ENCODE measurements at regions not wholly inside any gene's neighbourhood (a gene's known extent, or its start where the extent isn't known, plus 50 kb on each side); places are given as distances from the start of the nearest gene placed in this dataset.

DNA sequence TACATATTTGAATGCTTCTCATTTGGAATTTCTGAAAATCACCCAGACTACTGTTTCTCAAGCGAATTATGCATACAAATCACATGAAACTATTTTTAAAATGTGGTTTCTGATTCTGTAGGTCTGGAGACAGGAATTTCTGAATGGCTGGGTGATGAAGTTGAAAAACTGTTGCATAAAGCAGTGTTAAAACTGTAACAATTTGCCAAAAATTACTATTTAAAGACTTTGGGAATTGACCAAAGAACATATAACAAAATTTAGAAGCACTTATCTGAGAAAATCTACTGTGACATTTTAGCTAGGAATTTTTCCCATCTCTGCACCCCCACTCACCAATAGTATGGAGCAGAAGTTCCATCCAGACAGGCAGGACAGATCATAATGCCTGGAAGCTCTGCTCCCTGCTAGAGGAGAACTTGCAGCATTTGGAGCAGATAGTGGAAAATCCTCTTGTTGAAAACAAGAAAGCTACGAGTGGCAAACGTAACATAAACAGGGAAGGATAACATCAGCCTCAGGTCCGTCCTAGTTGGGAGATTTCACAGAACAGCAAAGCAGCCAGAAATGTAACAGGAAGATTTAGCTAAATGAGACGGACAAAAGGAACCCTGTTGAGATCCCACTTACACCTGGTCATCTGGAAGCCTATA is 132.3 kb upstream of the MCTP2 start:
- Histone ChIP-seq H3K27ac (ENCODE audit: low read length) (no peak overlapping the region), H3K4me3 (ENCODE audit: control insufficient read depth in 1 of 2, extremely low read depth in 1 of 2, low read length in 1 of 2) (no peak overlapping the region), H3K4me1 (ENCODE audit: control insufficient read depth in 1 of 2, extremely low read depth in 1 of 2, insufficient read depth in 2 of 2, low read length in 2 of 2) (no peaks in the 10 kb centered on the region), H3K36me3 (ENCODE audit: control insufficient read depth in 2 of 2, extremely low read depth in 1 of 2, insufficient read depth in 1 of 2, low read length in 1 of 2) (no peaks in the 10 kb centered on the region), H3K27me3 (replicated peaks in 1 of 2; ENCODE audit: control insufficient read depth in 2 of 2, extremely low read depth in 1 of 2, insufficient read depth in 2 of 2, low read length in 1 of 2) (peaks cover 0 to 5% of the 10 kb centered on the region in 2 experiments), H3K9me3 (no peaks in the 10 kb centered on the region)
- ChIA-PET POLR2A (no interaction called here), CTCF (no interaction called here)
- DNase-seq = no peak
- no peaks in the 10 kb centered on the region for H3K9me3 Mint-ChIP-seq
- peaks cover 15 to 28% of the 10 kb centered on the region in 2 donors for H3K27me3 Mint-ChIP-seq
- WGBS (ENCODE audit: insufficient coverage) = 64% methylated on average over 4 of the region's 5 CpGs
- no peaks in the 10 kb centered on the region for H3K36me3 Mint-ChIP-seq
- ATAC-seq (replicated peaks in 1 of 4) = no peak
- no peak overlapping the region for H3K27ac Mint-ChIP-seq
- H3K4me3 Mint-ChIP-seq = no peak overlapping the region
- no peaks in the 10 kb centered on the region for H3K4me1 Mint-ChIP-seq

DNA sequence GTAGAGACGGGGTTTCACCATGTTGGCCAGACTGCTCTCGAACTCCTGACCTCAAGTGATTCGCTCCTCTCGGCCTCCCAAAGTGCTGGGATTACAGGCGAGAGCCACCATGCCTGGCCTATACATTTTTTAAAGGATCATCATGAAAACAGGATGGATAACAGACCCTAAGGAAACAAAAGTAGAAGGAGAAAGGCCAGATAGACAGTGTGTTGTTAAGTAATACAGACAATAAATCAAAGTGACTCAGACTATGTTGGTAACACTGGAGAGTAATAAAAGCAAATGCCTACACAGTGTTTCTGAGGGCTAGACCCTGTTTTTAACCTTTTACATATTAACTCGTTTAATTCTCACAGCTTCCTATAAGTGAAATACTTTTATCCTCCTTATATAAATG is 133.8 kb upstream of the MCTP2 start:
- ATAC-seq (replicated peaks in 1 of 4) = no peak
- POLR2A ChIA-PET = no interaction called here
- H3K27me3 Mint-ChIP-seq = peaks cover 12 to 26% of the 10 kb centered on the region in 2 donors

DNA sequence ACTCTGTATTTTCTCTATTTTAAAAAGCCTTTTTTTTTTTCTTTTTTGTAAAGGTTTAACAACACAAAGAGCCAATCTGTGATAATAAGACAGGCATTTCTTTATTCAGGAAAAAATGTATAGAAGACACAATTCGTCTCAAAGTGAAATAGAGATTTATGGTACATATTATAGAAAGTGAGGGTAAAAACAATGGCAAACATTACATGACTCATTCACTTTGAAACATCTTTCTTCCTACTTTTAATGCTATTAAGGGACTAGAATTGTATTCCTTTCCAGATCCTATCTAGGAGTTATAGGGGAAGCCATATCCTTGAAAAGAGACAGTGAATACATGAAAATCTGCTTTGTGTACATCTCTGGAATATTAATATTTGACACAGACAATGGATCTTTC is 137.1 kb upstream of the MCTP2 start:
- Mint-ChIP-seq H3K4me3 (no peak overlapping the region), H3K27ac (no peak overlapping the region), H3K4me1 (no peaks in the 10 kb centered on the region), H3K36me3 (no peaks in the 10 kb centered on the region), H3K27me3 (peaks cover 9 to 14% of the 10 kb centered on the region in 2 donors), H3K9me3 (no peaks in the 10 kb centered on the region)
- Histone ChIP-seq H3K4me1 (ENCODE audit: control insufficient read depth in 1 of 2, extremely low read depth in 1 of 2, insufficient read depth in 2 of 2, low read length in 2 of 2) (no peaks in the 10 kb centered on the region), H3K27me3 (replicated peaks in 1 of 2; ENCODE audit: control insufficient read depth in 2 of 2, extremely low read depth in 1 of 2, insufficient read depth in 2 of 2, low read length in 1 of 2) (peaks cover 0 to 2% of the 10 kb centered on the region in 2 experiments), H3K4me3 (ENCODE audit: control insufficient read depth in 1 of 2, extremely low read depth in 1 of 2, low read length in 1 of 2) (no peak overlapping the region), H3K36me3 (ENCODE audit: control insufficient read depth in 2 of 2, extremely low read depth in 1 of 2, insufficient read depth in 1 of 2, low read length in 1 of 2) (no peaks in the 10 kb centered on the region), H3K9me3 (no peaks in the 10 kb centered on the region), H3K27ac (ENCODE audit: low read length) (no peak overlapping the region)
- DNase-seq (no peak), ATAC-seq (replicated peaks in 1 of 4) (no peak)
- ChIA-PET CTCF (no interaction called here), POLR2A (no interaction called here)
- WGBS (ENCODE audit: insufficient coverage) = no CpG with 5 or more reads among the region's 1 CpG

More for the DNA sequence above, 133.8 kb upstream of the MCTP2 start:
- no peak for DNase-seq
- WGBS (ENCODE audit: insufficient coverage) = 92% methylated on average over 4 of the region's 6 CpGs
- H3K27ac ChIP-seq (ENCODE audit: low read length) = no peak overlapping the region
- Mint-ChIP-seq H3K4me1 (no peaks in the 10 kb centered on the region), H3K36me3 (no peaks in the 10 kb centered on the region), H3K9me3 (no peaks in the 10 kb centered on the region), H3K27ac (no peak overlapping the region), H3K4me3 (no peak overlapping the region)
- H3K27me3 ChIP-seq (replicated peaks in 1 of 2; ENCODE audit: control insufficient read depth in 2 of 2, extremely low read depth in 1 of 2, insufficient read depth in 2 of 2, low read length in 1 of 2) = peaks cover 0 to 5% of the 10 kb centered on the region in 2 experiments
- H3K4me1 ChIP-seq (ENCODE audit: control insufficient read depth in 1 of 2, extremely low read depth in 1 of 2, insufficient read depth in 2 of 2, low read length in 2 of 2) = no peaks in the 10 kb centered on the region
- no peaks in the 10 kb centered on the region for H3K9me3 ChIP-seq
- CTCF ChIA-PET = no interaction called here
- H3K4me3 ChIP-seq (ENCODE audit: control insufficient read depth in 1 of 2, extremely low read depth in 1 of 2, low read length in 1 of 2) = no peak overlapping the region
- no peaks in the 10 kb centered on the region for H3K36me3 ChIP-seq (ENCODE audit: control insufficient read depth in 2 of 2, extremely low read depth in 1 of 2, insufficient read depth in 1 of 2, low read length in 1 of 2)

DNA sequence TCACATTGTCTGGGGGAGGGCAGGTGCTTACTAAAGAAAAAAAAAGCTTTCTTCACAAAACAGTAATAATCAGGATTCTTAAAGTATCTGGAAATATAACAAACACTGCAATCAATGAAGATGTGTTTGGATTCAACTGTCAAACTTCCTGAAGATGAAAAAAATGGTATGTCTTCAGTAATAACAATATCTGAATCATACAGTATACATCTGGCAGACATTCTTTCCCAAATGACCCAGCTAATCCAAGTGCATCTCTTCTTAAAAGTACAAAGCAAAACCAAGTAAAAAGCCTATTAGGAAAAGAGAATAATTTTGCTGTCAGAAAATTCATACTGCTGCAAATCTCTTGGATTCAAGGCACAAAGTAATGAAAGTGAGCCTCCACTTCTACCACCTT is 145.0 kb upstream of the MCTP2 start:
- no peak for ATAC-seq (replicated peaks in 1 of 4)
- POLR2A ChIA-PET = no interaction called here

DNA sequence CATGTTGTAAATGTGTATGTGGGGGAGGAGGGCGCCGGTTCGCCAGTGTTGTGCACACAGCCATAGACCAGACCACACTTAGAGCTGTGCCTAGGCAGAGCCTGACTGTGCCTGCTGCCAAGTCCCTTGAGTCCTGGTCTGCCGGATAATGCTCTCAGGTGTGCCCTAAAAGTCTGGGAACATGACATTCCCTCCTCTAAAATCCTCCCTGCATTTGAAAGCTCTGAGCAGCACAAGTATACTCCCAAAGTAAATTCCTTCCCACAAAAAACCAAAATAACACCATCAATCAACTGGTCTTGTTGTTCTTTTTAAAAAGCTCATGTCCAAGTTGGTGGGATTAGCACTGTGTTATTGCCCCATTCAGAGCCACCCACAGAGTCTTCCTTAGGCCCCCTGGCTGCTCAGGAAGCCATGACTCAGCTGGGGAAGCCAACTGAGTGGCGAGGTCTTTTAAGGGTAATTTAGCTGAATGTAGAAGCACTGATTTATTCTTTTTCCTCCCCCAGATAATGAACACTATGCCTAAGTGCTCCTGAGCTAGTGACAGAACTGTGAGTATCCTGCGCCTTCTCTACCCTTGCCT is 147.8 kb upstream of the MCTP2 start:
- H3K36me3 Mint-ChIP-seq = no peaks in the 10 kb centered on the region
- ChIA-PET POLR2A (no interaction called here), CTCF (no interaction called here)
- WGBS (ENCODE audit: insufficient coverage) = 74% methylated on average over 3 of the region's 6 CpGs
- no peaks in the 10 kb centered on the region for H3K4me1 Mint-ChIP-seq
- ATAC-seq (replicated peaks in 1 of 4) (no peak), DNase-seq (no peak)
- H3K4me3 ChIP-seq (ENCODE audit: control insufficient read depth in 1 of 2, extremely low read depth in 1 of 2, low read length in 1 of 2) = no peak overlapping the region
- H3K27ac ChIP-seq (ENCODE audit: low read length) = no peak overlapping the region
- H3K9me3 Mint-ChIP-seq = no peaks in the 10 kb centered on the region
- H3K27me3 Mint-ChIP-seq = peaks cover 7 to 16% of the 10 kb centered on the region in 2 donors
- H3K36me3 ChIP-seq (ENCODE audit: control insufficient read depth in 2 of 2, extremely low read depth in 1 of 2, insufficient read depth in 1 of 2, low read length in 1 of 2) = no peaks in the 10 kb centered on the region
- no peak overlapping the region for H3K4me3 Mint-ChIP-seq
- peaks cover 0 to 4% of the 10 kb centered on the region in 2 experiments for H3K4me1 ChIP-seq (ENCODE audit: control insufficient read depth in 1 of 2, extremely low read depth in 1 of 2, insufficient read depth in 2 of 2, low read length in 2 of 2)
- H3K9me3 ChIP-seq = no peaks in the 10 kb centered on the region
- H3K27me3 ChIP-seq (replicated peaks in 1 of 2; ENCODE audit: control insufficient read depth in 2 of 2, extremely low read depth in 1 of 2, insufficient read depth in 2 of 2, low read length in 1 of 2) = peaks cover 0 to 12% of the 10 kb centered on the region in 2 experiments
- no peak overlapping the region for H3K27ac Mint-ChIP-seq

More for the DNA sequence above, 145.0 kb upstream of the MCTP2 start:
- H3K27me3 Mint-ChIP-seq = peaks cover 7 to 21% of the 10 kb centered on the region in 2 donors
- no peaks in the 10 kb centered on the region for H3K9me3 ChIP-seq
- H3K4me3 Mint-ChIP-seq = no peak overlapping the region
- no peaks in the 10 kb centered on the region for H3K9me3 Mint-ChIP-seq
- H3K4me3 ChIP-seq (ENCODE audit: control insufficient read depth in 1 of 2, extremely low read depth in 1 of 2, low read length in 1 of 2) = no peak overlapping the region
- DNase-seq = no peak
- no peaks in the 10 kb centered on the region for H3K36me3 Mint-ChIP-seq
- H3K27me3 ChIP-seq (replicated peaks in 1 of 2; ENCODE audit: control insufficient read depth in 2 of 2, extremely low read depth in 1 of 2, insufficient read depth in 2 of 2, low read length in 1 of 2) = peaks cover 0 to 7% of the 10 kb centered on the region in 2 experiments
- no peaks in the 10 kb centered on the region for H3K4me1 Mint-ChIP-seq
- no peaks in the 10 kb centered on the region for H3K36me3 ChIP-seq (ENCODE audit: control insufficient read depth in 2 of 2, extremely low read depth in 1 of 2, insufficient read depth in 1 of 2, low read length in 1 of 2)
- H3K4me1 ChIP-seq (ENCODE audit: control insufficient read depth in 1 of 2, extremely low read depth in 1 of 2, insufficient read depth in 2 of 2, low read length in 2 of 2) = no peaks in the 10 kb centered on the region
- CTCF ChIA-PET = no interaction called here
- no peak overlapping the region for H3K27ac ChIP-seq (ENCODE audit: low read length)
- H3K27ac Mint-ChIP-seq = no peak overlapping the region

DNA sequence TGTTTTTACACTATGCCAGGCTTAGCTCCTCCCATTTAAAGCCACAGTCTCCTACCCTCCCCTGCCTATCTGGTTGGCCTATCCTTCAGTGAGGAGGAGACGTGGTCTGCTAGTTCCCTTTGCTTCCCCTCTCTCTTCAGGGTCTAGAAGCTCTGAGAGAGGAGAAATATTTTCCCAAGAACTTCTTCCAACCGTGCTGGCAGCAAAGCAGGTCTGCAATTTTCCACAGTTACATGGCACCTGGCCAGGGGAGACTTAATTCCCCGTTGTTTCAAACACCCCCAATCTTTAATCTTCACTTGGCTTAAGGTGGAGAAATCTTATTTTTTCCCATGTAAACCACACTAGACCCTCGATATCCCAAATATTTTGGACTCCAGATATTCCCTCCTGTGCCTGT is 149.5 kb upstream of the MCTP2 start:
- Mint-ChIP-seq H3K9me3 (no peaks in the 10 kb centered on the region), H3K4me1 (no peaks in the 10 kb centered on the region), H3K4me3 (no peak overlapping the region), H3K27me3 (peaks cover 7 to 10% of the 10 kb centered on the region in 2 donors), H3K27ac (no peak overlapping the region), H3K36me3 (no peaks in the 10 kb centered on the region)
- no peak overlapping the region for H3K4me3 ChIP-seq (ENCODE audit: control insufficient read depth in 1 of 2, extremely low read depth in 1 of 2, low read length in 1 of 2)
- DNase-seq (no peak), ATAC-seq (replicated peaks in 1 of 4) (no peak)
- H3K4me1 ChIP-seq (ENCODE audit: control insufficient read depth in 1 of 2, extremely low read depth in 1 of 2, insufficient read depth in 2 of 2, low read length in 2 of 2) = peaks cover 0 to 4% of the 10 kb centered on the region in 2 experiments
- ChIA-PET POLR2A (no interaction called here), CTCF (no interaction called here)
- peaks cover 0 to 12% of the 10 kb centered on the region in 2 experiments for H3K27me3 ChIP-seq (replicated peaks in 1 of 2; ENCODE audit: control insufficient read depth in 2 of 2, extremely low read depth in 1 of 2, insufficient read depth in 2 of 2, low read length in 1 of 2)
- no peaks in the 10 kb centered on the region for H3K9me3 ChIP-seq
- H3K36me3 ChIP-seq (ENCODE audit: control insufficient read depth in 2 of 2, extremely low read depth in 1 of 2, insufficient read depth in 1 of 2, low read length in 1 of 2) = no peaks in the 10 kb centered on the region
- no CpG with 5 or more reads among the region's 4 CpGs for WGBS (ENCODE audit: insufficient coverage)
- H3K27ac ChIP-seq (ENCODE audit: low read length) = no peak overlapping the region

Measured in T-cell (primary cell).